ENCODE measurements at regions not wholly inside any gene's neighbourhood (a gene's known extent, or its start where the extent isn't known, plus 50 kb on each side); places are given as distances from the start of the nearest gene placed in this dataset.

DNA sequence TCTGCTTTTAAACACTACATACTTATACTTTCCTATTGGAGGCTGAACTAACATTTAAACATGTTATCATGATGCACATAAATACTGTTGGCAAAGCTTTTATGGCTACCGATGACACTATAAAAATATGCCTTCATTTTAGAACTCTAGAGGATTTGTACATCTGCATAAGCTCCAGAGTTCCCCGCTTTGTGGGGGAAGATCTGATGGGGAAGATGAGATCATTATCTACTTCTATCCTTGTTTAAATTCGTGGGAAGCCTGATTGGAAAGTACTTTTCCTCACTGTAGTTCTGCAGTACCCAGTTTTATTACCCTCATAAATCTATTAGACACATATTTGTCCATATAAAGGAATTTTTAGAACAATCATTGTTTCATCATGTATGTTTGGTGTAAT, 299.6 kb upstream of the ATP2B1 start:
- no peaks in the 10 kb centered on the region for H3K4me1 ChIP-seq (ENCODE audit: control insufficient read depth in 1 of 2, low read depth in 2 of 2)
- H3K27ac ChIP-seq = no peak overlapping the region
- no peaks in the 10 kb centered on the region for H3K9me3 ChIP-seq
- H3K36me3 ChIP-seq = no peaks in the 10 kb centered on the region
- no peak for TF ChIP-seq CTCF (IDR thresholded peaks at IDR 0.05)
- H3K27me3 ChIP-seq (replicated peaks; ENCODE audit: insufficient read depth) = no peaks in the 10 kb centered on the region
- H3K4me3 ChIP-seq = no peak overlapping the region
- DNase-seq (ENCODE audit: low spot score) = no peak
- ATAC-seq (ENCODE audit: insufficient number of reproducible peaks, low FRiP score, low read depth) = no peak

DNA sequence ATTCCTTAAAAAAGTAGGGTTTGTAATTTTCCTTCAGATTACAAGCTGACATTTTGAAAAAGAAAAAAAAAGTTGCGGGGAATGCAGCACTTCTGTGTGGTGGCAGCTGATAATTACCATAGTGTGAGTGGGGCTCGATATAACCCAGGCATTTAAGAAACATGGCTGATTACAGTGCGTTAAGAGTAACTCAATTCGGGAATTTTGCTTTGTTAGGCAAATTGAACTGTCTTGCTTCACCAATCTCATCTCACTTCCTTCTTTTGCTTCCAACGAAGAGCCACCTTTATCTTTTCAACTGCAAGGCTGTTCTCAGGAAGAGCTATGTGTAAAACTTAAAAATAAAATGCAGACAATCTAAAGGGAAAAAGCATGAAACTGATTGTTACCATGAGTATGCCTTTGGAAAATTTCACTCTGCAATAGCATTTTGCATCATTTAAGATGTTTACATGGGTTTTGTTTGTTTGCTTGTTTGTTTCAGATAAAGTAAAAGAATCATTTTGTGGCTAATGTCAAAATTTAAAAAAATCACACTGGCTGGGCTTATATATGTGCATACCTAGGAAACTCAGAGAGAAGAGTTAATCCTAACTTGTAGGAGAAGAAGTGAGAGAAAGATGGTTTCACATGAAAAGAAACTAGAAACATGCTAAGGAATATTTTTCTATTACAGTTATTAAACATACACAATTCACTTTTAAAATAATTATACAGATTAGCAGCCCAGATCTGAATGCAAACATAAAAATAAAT, 295.9 kb upstream of the ATP2B1 start:
- DNase-seq (ENCODE audit: low spot score) (no peak), ATAC-seq (ENCODE audit: insufficient number of reproducible peaks, low FRiP score, low read depth) (no peak)
- no peak overlapping the region for H3K27ac ChIP-seq
- H3K4me3 ChIP-seq = no peak overlapping the region
- no peaks in the 10 kb centered on the region for H3K9me3 ChIP-seq
- H3K4me1 ChIP-seq (ENCODE audit: control insufficient read depth in 1 of 2, low read depth in 2 of 2) = peaks cover 0 to 2% of the 10 kb centered on the region in 2 donors
- no peak for TF ChIP-seq CTCF (IDR thresholded peaks at IDR 0.05)
- H3K27me3 ChIP-seq (replicated peaks; ENCODE audit: insufficient read depth) = no peaks in the 10 kb centered on the region
- no peaks in the 10 kb centered on the region for H3K36me3 ChIP-seq

GRCh38 chr12:90003688-90004087, 295.1 kb upstream of the ATP2B1 start:
- no peak for TF ChIP-seq CTCF (IDR thresholded peaks at IDR 0.05)
- H3K4me1 ChIP-seq (ENCODE audit: control insufficient read depth in 1 of 2, low read depth in 2 of 2) = peaks cover 0 to 2% of the 10 kb centered on the region in 2 donors
- no peaks in the 10 kb centered on the region for H3K9me3 ChIP-seq
- ATAC-seq (ENCODE audit: insufficient number of reproducible peaks, low FRiP score, low read depth) = no peak
- DNase-seq (ENCODE audit: low spot score) = no peak
- no peak overlapping the region for H3K27ac ChIP-seq
- H3K36me3 ChIP-seq = no peaks in the 10 kb centered on the region
- H3K4me3 ChIP-seq = no peak overlapping the region
- H3K27me3 ChIP-seq (replicated peaks; ENCODE audit: insufficient read depth) = no peaks in the 10 kb centered on the region

DNA sequence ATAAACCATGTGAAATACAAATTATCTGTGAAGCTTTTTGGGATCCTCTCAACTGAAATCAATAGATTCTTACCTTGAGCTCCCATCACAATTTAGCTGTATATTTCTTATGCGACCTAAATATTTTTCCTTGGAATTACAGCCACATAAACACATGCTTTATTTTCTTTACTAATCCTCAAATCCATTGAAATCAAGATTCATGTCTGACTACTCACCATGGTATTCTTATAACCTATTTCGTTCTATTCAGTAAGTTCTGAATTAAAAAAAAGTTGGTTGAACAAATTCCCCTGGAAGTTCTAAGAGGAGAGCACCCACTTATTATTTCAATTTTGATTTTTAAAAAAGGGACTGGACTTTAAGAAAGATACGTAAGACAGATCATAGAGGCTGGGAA, 292.1 kb upstream of the ATP2B1 start:
- DNase-seq (ENCODE audit: low spot score) (no peak), ATAC-seq (ENCODE audit: insufficient number of reproducible peaks, low FRiP score, low read depth) (no peak)
- no peaks in the 10 kb centered on the region for H3K36me3 ChIP-seq
- no peak overlapping the region for H3K27ac ChIP-seq
- H3K27me3 ChIP-seq (replicated peaks; ENCODE audit: insufficient read depth) = no peaks in the 10 kb centered on the region
- peaks cover 0 to 2% of the 10 kb centered on the region in 2 donors for H3K4me1 ChIP-seq (ENCODE audit: control insufficient read depth in 1 of 2, low read depth in 2 of 2)
- H3K9me3 ChIP-seq = no peaks in the 10 kb centered on the region
- no peak overlapping the region for H3K4me3 ChIP-seq
- TF ChIP-seq CTCF (IDR thresholded peaks at IDR 0.05) = no peak

- H3K9me3 ChIP-seq = no peaks in the 10 kb centered on the region
- ATAC-seq (ENCODE audit: insufficient number of reproducible peaks, low FRiP score, low read depth) = no peak
- TF ChIP-seq CTCF (IDR thresholded peaks at IDR 0.05) = no peak
- no peak overlapping the region for H3K27ac ChIP-seq
- H3K4me1 ChIP-seq (ENCODE audit: control insufficient read depth in 1 of 2, low read depth in 2 of 2) = peaks cover 0 to 2% of the 10 kb centered on the region in 2 donors
- no peak overlapping the region for H3K4me3 ChIP-seq
- DNase-seq (ENCODE audit: low spot score) = no peak
- no peaks in the 10 kb centered on the region for H3K27me3 ChIP-seq (replicated peaks; ENCODE audit: insufficient read depth)
- no peaks in the 10 kb centered on the region for H3K36me3 ChIP-seq
These were observed 291.3 kb upstream of the ATP2B1 start for GRCh38 chr12:89999699-90000505.
